ENCODE measurements at regions not wholly inside any gene's neighbourhood (a gene's known extent, or its start where the extent isn't known, plus 50 kb on each side); places are given as distances from the start of the nearest gene placed in this dataset.

DNA sequence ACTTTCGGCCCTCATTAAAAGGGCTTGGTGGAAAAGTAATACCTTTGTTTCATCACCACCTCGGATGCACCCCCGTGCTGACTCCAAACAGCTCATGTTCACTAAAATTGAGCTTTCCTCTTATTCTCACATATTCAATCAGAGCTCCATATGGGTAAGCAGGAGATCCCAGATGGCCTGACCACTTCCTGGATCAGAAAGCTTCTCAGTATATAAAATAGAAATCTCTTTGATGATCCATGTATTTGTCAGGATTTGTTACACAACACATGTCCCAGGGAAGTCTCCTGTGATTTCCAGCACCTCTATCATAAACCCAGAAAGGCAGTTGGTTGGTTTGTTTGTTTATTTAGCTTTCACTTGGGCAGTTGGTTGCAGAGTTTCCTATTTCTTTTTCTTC, 402.0 kb downstream of the MLLT3 start:
- Histone ChIP-seq H3K36me3 (ENCODE audit: insufficient read depth, low read length) (no peaks in the 10 kb centered on the region), H3K27me3 (ENCODE audit: low read length) (no peaks in the 10 kb centered on the region), H3K4me1 (ENCODE audit: low read length) (peaks cover 25% of the 10 kb centered on the region), H3K9ac (ENCODE audit: low read length) (no peak overlapping the region), H3K9me3 (ENCODE audit: low read length) (no peaks in the 10 kb centered on the region), H2AFZ (ENCODE audit: low read length) (no peak overlapping the region), H3K79me2 (ENCODE audit: low read length) (no peaks in the 10 kb centered on the region), H3K9me2 (replicated peaks; ENCODE audit: insufficient read depth, low read length) (no peaks in the 10 kb centered on the region), H3K4me2 (ENCODE audit: low read depth, low read length, poor library complexity, severe bottlenecking) (no peak overlapping the region), H3K4me3 (ENCODE audit: low read length) (no peak overlapping the region), H3K27ac (ENCODE audit: low read length) (no peak overlapping the region), H4K20me1 (ENCODE audit: insufficient read depth, low read depth, low read length) (no peaks in the 10 kb centered on the region)
- DNase-seq: no peak

DNA sequence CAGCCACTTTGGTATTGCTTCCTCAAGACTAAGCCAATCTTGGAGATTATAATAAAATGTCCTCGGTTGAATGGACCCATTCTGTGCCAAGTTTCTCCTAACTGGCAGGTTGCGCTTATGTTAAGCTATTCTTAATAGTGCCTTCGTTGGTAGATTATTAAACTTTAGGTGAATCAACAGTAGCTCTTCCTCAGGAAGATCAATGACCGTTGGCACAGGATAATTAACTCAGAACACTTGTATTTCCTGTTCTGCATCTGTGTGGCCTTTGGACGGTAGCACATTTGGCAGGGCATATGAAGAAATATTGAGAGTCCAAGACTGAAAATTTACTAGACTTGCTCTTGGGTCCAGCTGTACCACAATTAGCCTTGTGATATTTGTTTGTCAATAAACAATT, 402.9 kb downstream of the MLLT3 start:
- Histone ChIP-seq H3K4me1 (ENCODE audit: low read length) (peaks cover 22% of the 10 kb centered on the region), H3K9ac (ENCODE audit: low read length) (no peak overlapping the region), H3K27me3 (ENCODE audit: low read length) (no peaks in the 10 kb centered on the region), H3K27ac (ENCODE audit: low read length) (no peak overlapping the region), H3K9me2 (replicated peaks; ENCODE audit: insufficient read depth, low read length) (no peaks in the 10 kb centered on the region), H3K79me2 (ENCODE audit: low read length) (no peaks in the 10 kb centered on the region), H3K4me3 (ENCODE audit: low read length) (no peak overlapping the region), H4K20me1 (ENCODE audit: insufficient read depth, low read depth, low read length) (no peaks in the 10 kb centered on the region), H3K36me3 (ENCODE audit: insufficient read depth, low read length) (no peaks in the 10 kb centered on the region), H3K9me3 (ENCODE audit: low read length) (no peaks in the 10 kb centered on the region), H2AFZ (ENCODE audit: low read length) (no peak overlapping the region), H3K4me2 (ENCODE audit: low read depth, low read length, poor library complexity, severe bottlenecking) (no peak overlapping the region)
- DNase-seq: no peak

DNA sequence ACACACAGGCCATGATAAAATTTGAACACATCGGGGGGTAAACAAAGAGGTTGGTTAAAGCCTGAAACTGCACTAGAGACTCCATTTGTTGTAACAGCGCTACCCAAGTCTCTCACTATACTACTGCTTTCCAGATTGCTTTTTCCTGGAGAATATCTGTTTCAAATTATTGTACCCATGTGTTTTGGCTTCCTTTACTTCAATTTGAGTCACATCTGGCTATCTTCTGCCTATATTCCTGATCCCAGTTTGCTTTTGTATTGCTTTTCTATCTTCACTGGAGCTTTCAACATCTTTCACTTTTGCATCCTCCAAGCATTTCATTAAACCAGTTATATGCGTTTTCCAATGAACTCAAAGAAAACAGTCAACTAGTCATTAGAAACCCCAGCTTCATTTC, 404.7 kb downstream of the MLLT3 start:
- Histone ChIP-seq H3K4me3 (ENCODE audit: low read length) (no peak overlapping the region), H2AFZ (ENCODE audit: low read length) (no peak overlapping the region), H3K9me2 (replicated peaks; ENCODE audit: insufficient read depth, low read length) (no peaks in the 10 kb centered on the region), H3K27me3 (ENCODE audit: low read length) (no peaks in the 10 kb centered on the region), H3K4me2 (ENCODE audit: low read depth, low read length, poor library complexity, severe bottlenecking) (no peak overlapping the region), H3K9ac (ENCODE audit: low read length) (no peak overlapping the region), H3K9me3 (ENCODE audit: low read length) (no peaks in the 10 kb centered on the region), H3K79me2 (ENCODE audit: low read length) (no peaks in the 10 kb centered on the region), H3K36me3 (ENCODE audit: insufficient read depth, low read length) (no peaks in the 10 kb centered on the region), H4K20me1 (ENCODE audit: insufficient read depth, low read depth, low read length) (no peaks in the 10 kb centered on the region), H3K27ac (ENCODE audit: low read length) (no peak overlapping the region), H3K4me1 (ENCODE audit: low read length) (peaks cover 18% of the 10 kb centered on the region)
- DNase-seq: no peak

DNA sequence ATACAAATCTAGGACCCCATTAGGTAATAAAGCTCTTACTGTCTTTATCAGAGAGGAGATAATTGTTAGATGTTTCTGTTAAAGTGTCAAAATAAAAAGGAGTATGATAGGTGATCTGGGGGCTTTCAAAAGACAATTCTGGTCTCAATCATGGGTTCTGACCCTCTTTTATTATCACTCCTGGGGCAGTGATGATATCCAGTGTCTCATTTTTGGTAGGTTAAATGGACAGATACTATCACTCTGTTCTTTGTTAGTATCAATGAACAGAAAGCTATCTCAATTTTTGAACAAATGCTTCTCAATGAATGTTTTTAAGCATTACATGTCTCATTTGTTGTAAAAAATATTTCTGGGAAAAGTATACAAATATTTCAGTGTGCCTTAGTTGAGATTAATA, 405.9 kb downstream of the MLLT3 start:
- H2AFZ ChIP-seq (ENCODE audit: low read length): no peak overlapping the region
- DNase-seq: no peak
- no peaks in the 10 kb centered on the region for H3K36me3 ChIP-seq (ENCODE audit: insufficient read depth, low read length)
- H3K27me3 ChIP-seq (ENCODE audit: low read length): no peaks in the 10 kb centered on the region
- H3K4me1 ChIP-seq (ENCODE audit: low read length): peaks cover 7% of the 10 kb centered on the region
- H3K9me2 ChIP-seq (replicated peaks; ENCODE audit: insufficient read depth, low read length): no peaks in the 10 kb centered on the region
- H3K27ac ChIP-seq (ENCODE audit: low read length): no peak overlapping the region
- no peak overlapping the region for H3K4me3 ChIP-seq (ENCODE audit: low read length)
- no peaks in the 10 kb centered on the region for H3K9me3 ChIP-seq (ENCODE audit: low read length)
- H4K20me1 ChIP-seq (ENCODE audit: insufficient read depth, low read depth, low read length): no peaks in the 10 kb centered on the region
- H3K9ac ChIP-seq (ENCODE audit: low read length): no peak overlapping the region
- H3K79me2 ChIP-seq (ENCODE audit: low read length): no peaks in the 10 kb centered on the region
- no peak overlapping the region for H3K4me2 ChIP-seq (ENCODE audit: low read depth, low read length, poor library complexity, severe bottlenecking)

DNA sequence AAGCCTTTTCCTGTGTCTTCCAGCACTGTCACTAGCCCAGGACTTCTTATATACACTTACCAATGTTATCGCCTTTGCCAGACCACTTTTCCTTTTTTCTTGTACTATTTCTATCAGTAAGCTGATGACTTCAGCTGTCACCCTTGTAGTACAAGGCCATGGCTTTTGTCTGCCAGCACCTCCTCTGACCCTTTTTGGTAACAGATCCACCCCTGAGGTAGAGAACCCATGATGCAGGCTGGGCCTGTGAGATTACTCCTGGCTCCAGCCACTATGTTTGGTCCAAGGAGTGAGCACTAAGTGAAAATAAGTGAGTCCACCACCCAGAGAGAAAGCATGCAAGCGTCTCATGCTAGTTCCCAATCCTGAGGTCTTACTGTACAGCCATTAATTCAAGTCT, 406.7 kb downstream of the MLLT3 start:
- no peak overlapping the region for H3K4me3 ChIP-seq (ENCODE audit: low read length)
- no peak overlapping the region for H2AFZ ChIP-seq (ENCODE audit: low read length)
- H3K36me3 ChIP-seq (ENCODE audit: insufficient read depth, low read length): no peaks in the 10 kb centered on the region
- no peaks in the 10 kb centered on the region for H3K79me2 ChIP-seq (ENCODE audit: low read length)
- H3K27ac ChIP-seq (ENCODE audit: low read length): no peak overlapping the region
- no peaks in the 10 kb centered on the region for H3K9me3 ChIP-seq (ENCODE audit: low read length)
- H3K27me3 ChIP-seq (ENCODE audit: low read length): no peaks in the 10 kb centered on the region
- no peaks in the 10 kb centered on the region; the same call in 1 of the 2 replicates for H3K4me1 ChIP-seq (ENCODE audit: low read length)
- DNase-seq: no peak
- H3K9ac ChIP-seq (ENCODE audit: low read length): no peak overlapping the region
- H3K9me2 ChIP-seq (replicated peaks; ENCODE audit: insufficient read depth, low read length): no peaks in the 10 kb centered on the region
- H4K20me1 ChIP-seq (ENCODE audit: insufficient read depth, low read depth, low read length): no peaks in the 10 kb centered on the region
- H3K4me2 ChIP-seq (ENCODE audit: low read depth, low read length, poor library complexity, severe bottlenecking): no peak overlapping the region

DNA sequence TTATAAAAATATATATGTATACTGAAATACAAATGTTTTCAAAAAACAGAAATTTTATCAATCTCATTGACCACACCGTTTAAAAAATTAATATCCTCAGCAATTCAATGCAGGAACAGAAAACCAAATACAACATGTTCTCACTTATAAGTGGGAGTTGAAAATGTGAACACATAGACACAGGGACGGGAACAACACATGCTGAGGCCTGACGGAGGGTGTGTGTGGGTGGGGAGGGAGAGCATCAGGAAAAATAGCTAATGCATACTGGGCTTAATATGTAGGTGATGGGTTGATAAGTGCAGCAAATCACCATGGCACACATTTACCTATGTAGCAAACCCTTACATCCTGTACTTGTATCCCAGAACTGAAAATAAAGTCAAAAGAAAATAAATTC, 409.5 kb downstream of the MLLT3 start:
- Histone ChIP-seq H2AFZ (ENCODE audit: low read length) (no peak overlapping the region), H3K27ac (ENCODE audit: low read length) (no peak overlapping the region), H4K20me1 (ENCODE audit: insufficient read depth, low read depth, low read length) (no peaks in the 10 kb centered on the region), H3K4me1 (ENCODE audit: low read length) (no peaks in the 10 kb centered on the region), H3K4me3 (ENCODE audit: low read length) (no peak overlapping the region), H3K79me2 (ENCODE audit: low read length) (no peaks in the 10 kb centered on the region), H3K9me2 (replicated peaks; ENCODE audit: insufficient read depth, low read length) (no peaks in the 10 kb centered on the region), H3K9me3 (ENCODE audit: low read length) (no peaks in the 10 kb centered on the region), H3K9ac (ENCODE audit: low read length) (no peak overlapping the region), H3K36me3 (ENCODE audit: insufficient read depth, low read length) (no peaks in the 10 kb centered on the region), H3K27me3 (ENCODE audit: low read length) (no peaks in the 10 kb centered on the region), H3K4me2 (ENCODE audit: low read depth, low read length, poor library complexity, severe bottlenecking) (no peak overlapping the region)
- no peak for DNase-seq

DNA sequence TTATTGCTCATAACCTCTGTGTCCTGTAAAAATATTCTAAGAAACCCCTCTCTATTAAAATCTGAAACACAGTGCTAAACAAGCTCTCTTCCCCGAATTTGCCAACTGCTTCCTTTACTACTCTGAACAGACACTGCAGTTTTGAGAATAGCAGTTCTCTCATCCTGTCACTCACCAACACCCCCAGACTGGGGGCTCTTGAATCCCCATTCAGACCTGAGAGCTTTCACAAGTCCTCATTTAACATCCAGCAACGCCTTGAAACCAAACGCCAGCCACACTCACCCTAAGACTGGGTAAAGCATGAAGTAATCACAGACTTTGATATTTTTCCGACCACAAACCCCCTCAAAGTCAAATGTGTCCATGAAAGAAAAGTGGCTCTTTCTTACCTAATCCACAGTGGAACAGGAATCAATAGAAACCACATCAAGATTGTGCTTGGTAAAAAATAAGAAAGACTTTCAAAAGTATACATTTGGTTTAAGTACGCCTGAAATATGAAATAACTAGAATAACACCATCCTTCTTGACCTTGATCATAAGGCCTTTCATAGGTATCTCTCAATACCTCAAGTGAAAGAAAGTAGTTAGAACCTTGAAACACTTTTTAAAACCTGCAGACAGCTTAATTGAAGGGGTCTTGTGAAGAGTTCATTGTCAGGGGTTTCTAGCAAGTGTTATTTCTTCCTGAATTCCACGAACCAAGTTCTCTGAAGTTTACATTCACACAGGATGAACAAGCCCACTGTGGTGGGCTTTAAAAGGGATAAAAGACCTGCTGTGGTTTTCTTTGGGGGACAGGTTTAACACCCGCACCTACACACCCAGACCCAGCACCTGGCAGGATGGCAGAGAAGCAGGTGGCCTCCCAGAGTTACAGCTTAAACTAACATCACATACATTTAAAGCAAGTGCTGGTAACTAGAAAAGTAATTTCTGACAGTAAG, 412.6 kb downstream of the MLLT3 start:
- Histone ChIP-seq H3K4me3 (ENCODE audit: low read length) (no peak overlapping the region), H2AFZ (ENCODE audit: low read length) (no peak overlapping the region), H3K9ac (ENCODE audit: low read length) (no peak overlapping the region), H4K20me1 (ENCODE audit: insufficient read depth, low read depth, low read length) (no peaks in the 10 kb centered on the region), H3K27me3 (ENCODE audit: low read length) (no peaks in the 10 kb centered on the region), H3K9me2 (replicated peaks; ENCODE audit: insufficient read depth, low read length) (no peaks in the 10 kb centered on the region), H3K27ac (ENCODE audit: low read length) (no peak overlapping the region), H3K79me2 (ENCODE audit: low read length) (no peaks in the 10 kb centered on the region), H3K36me3 (ENCODE audit: insufficient read depth, low read length) (no peaks in the 10 kb centered on the region), H3K4me1 (ENCODE audit: low read length) (no peaks in the 10 kb centered on the region), H3K4me2 (ENCODE audit: low read depth, low read length, poor library complexity, severe bottlenecking) (no peak overlapping the region), H3K9me3 (ENCODE audit: low read length) (no peaks in the 10 kb centered on the region)
- no peak for DNase-seq

DNA sequence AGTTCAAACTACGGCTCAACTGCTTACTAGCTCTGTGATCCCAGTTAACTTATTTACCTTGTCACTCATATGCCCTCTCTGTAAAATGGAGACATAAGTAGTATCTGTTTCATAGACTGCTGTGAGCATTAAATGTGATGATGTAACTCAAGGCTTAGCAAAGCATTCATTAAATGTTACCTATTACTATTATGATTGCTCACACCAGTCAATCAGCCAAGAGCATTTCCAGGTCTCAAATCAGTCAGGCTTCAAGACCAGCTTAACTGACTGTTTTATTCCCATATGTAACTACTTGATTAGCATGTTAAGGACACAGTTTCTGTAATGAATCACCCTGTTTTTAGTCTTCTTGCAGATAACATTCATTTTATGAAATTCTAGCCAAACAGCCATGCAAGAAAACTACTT, 413.3 kb downstream of the MLLT3 start:
- no peak for DNase-seq

More for the DNA sequence above, 413.3 kb downstream of the MLLT3 start:
- H3K79me2 ChIP-seq (ENCODE audit: low read length): no peaks in the 10 kb centered on the region
- no peaks in the 10 kb centered on the region for H3K36me3 ChIP-seq (ENCODE audit: insufficient read depth, low read length)
- no peaks in the 10 kb centered on the region for H3K9me2 ChIP-seq (replicated peaks; ENCODE audit: insufficient read depth, low read length)
- H3K4me3 ChIP-seq (ENCODE audit: low read length): no peak overlapping the region
- H3K27ac ChIP-seq (ENCODE audit: low read length): no peak overlapping the region
- H3K4me1 ChIP-seq (ENCODE audit: low read length): no peaks in the 10 kb centered on the region
- no peak overlapping the region for H3K4me2 ChIP-seq (ENCODE audit: low read depth, low read length, poor library complexity, severe bottlenecking)
- no peak overlapping the region for H3K9ac ChIP-seq (ENCODE audit: low read length)
- no peak overlapping the region for H2AFZ ChIP-seq (ENCODE audit: low read length)
- no peaks in the 10 kb centered on the region for H3K9me3 ChIP-seq (ENCODE audit: low read length)
- no peaks in the 10 kb centered on the region for H4K20me1 ChIP-seq (ENCODE audit: insufficient read depth, low read depth, low read length)
- H3K27me3 ChIP-seq (ENCODE audit: low read length): no peaks in the 10 kb centered on the region
